A549 (cell line): ENCODE measurements at regions not wholly inside any gene's neighbourhood (a gene's known extent, or its start where the extent isn't known, plus 50 kb on each side); places are given as distances from the start of the nearest gene placed in this dataset.

Source experiments
- ATAC-seq, 2 experiments: fragments of 200-7000 bp in 1 of 2; fragments of >200 bp in 1 of 2; cut with Nextera tagmentation in 1 of 2; cut with Tn5 transposase in 1 of 2; 3 replicates each; pipeline versions ENCODE4 v1.8.0 to v1.9.1; 2018 to 2020; ENCODE audit warnings: mild to moderate bottlenecking in 1 of 2, moderate library complexity in 1 of 2
- CTCF ChIA-PET: fragments of 300-600 bp; sonication (Branson Sonifier 250); formaldehyde crosslinking; extraction: SDS; loops from one replicate; lab custom pipeline; 2021; ENCODE audit warnings: antibody characterized with exemption, inconsistent platforms; lab: Yijun Ruan, JAX
- POLR2A ChIA-PET: fragments of 350-600 bp; formaldehyde crosslinking; extraction: SDS; loops from one replicate; lab custom pipeline; 2021; ENCODE audit warnings: antibody characterized with exemption, inconsistent platforms; lab: Yijun Ruan, JAX
- DNase-seq, 2 experiments: peaks; one replicate each; pipeline versions ENCODE4 v3.0.0 to v3.0.0-alpha.2; 2011 to 2016; ENCODE audit warnings: low read depth in 1 of 2, low spot score in 1 of 2
- FAIRE-seq: peaks from 2 replicates; lab custom pipeline; 2011; peaks lifted over from hg19 to GRCh38; lab: Jason Lieb, UNC
- H3K27ac ChIP-seq, 2 experiments: fragments of >200 bp; sonication (Bioruptor Twin); formaldehyde crosslinking; 3 replicates each; pipeline ENCODE4 v1.5.1; 2016 to 2017
- H3K4me1 ChIP-seq: fragments of >200 bp; sonication (Bioruptor Twin); formaldehyde crosslinking; 3 replicates; pipeline ENCODE4 v1.6.1; 2016
- H3K4me2 ChIP-seq: fragments of >200 bp; sonication (Bioruptor Twin); formaldehyde crosslinking; 3 replicates; pipeline ENCODE4 v1.6.1; 2016
- H3K4me3 ChIP-seq: fragments of >200 bp; sonication (Bioruptor Twin); formaldehyde crosslinking; 3 replicates; pipeline ENCODE4 v1.5.1; 2016
- H3K9me3 ChIP-seq: fragments of >200 bp; sonication (Bioruptor Twin); formaldehyde crosslinking; 3 replicates; pipeline ENCODE4 v1.6.1; 2016
- BHLHE40 ChIP-seq: IDR thresholded peaks from 2 replicates; pipeline ENCODE4 v1.6.1; 2012; ENCODE audit warnings: low read depth, low read length, inconsistent platforms
- CBX2 ChIP-seq: fragments of 200-600 bp; sonication (generic); IDR thresholded peaks from 2 replicates; pipeline ENCODE4 v1.6.1; 2016; ENCODE audit warnings: low read depth, mild to moderate bottlenecking, borderline replicate concordance
- CEBPB ChIP-seq, 2 experiments: fragments of >200 bp in 1 of 2; sonication (Bioruptor Twin) in 1 of 2; formaldehyde crosslinking in 1 of 2; IDR thresholded peaks; 2 replicates each; pipeline ENCODE4 v1.6.1; 2012 to 2016
- CHD4 ChIP-seq: fragments of 200-600 bp; sonication (generic); IDR thresholded peaks from 2 replicates; pipeline ENCODE4 v1.6.1; 2016; ENCODE audit warnings: antibody characterized with exemption, mild to moderate bottlenecking, borderline replicate concordance
- ELK1 ChIP-seq: fragments of 150-350 bp; IDR thresholded peaks from 2 replicates; pipeline ENCODE4 v1.6.1; 2014; ENCODE audit warnings: low read depth, mild to moderate bottlenecking, low read length
- EP300 ChIP-seq, 2 experiments: fragments of >200 bp; sonication (Bioruptor Twin); formaldehyde crosslinking; IDR thresholded peaks; 2 replicates in 1 of 2; 3 replicates in 1 of 2; pipeline ENCODE4 v1.6.1; 2016 to 2017
- HES2 ChIP-seq: fragments of >200 bp; sonication (Bioruptor Twin); formaldehyde crosslinking; IDR thresholded peaks from 2 replicates; pipeline ENCODE4 v1.6.1; 2016
- HEYL ChIP-seq: fragments of 250-450 bp; sonication (Bioruptor Pico); IDR thresholded peaks from 2 replicates; pipeline ENCODE4 v1.8.0; 2021; ENCODE audit warnings: mild to moderate bottlenecking, moderate library complexity
- HMGXB4 ChIP-seq: fragments of 250-450 bp; sonication (Bioruptor Pico); IDR thresholded peaks from 2 replicates; pipeline ENCODE4 v1.5.0; 2021; ENCODE audit warnings: mild to moderate bottlenecking, moderate library complexity, borderline replicate concordance
- HOXA7 ChIP-seq: fragments of 250-450 bp; sonication (Bioruptor Pico); IDR thresholded peaks from 2 replicates; pipeline ENCODE4 v1.5.0; 2020; ENCODE audit warnings: mild to moderate bottlenecking, moderate library complexity
- HOXB13 ChIP-seq: fragments of 250-450 bp; sonication (Bioruptor Pico); IDR thresholded peaks from 2 replicates; pipeline ENCODE4 v1.5.0; 2020; ENCODE audit warnings: low read depth, mild to moderate bottlenecking, moderate library complexity
- JUNB ChIP-seq: fragments of >200 bp; sonication (Bioruptor Twin); formaldehyde crosslinking; IDR thresholded peaks from 2 replicates; pipeline ENCODE4 v1.6.1; 2016
- KDM5A ChIP-seq: fragments of 200-600 bp; sonication (generic); IDR thresholded peaks from 2 replicates; pipeline ENCODE4 v1.6.1; 2016; ENCODE audit warnings: antibody characterized with exemption, mild to moderate bottlenecking
- MAX ChIP-seq: IDR thresholded peaks from 2 replicates; pipeline ENCODE4 v1.6.1; 2012
- MYC ChIP-seq: IDR thresholded peaks from 2 replicates; pipeline ENCODE4 v1.6.1; 2012; ENCODE audit warnings: mild to moderate bottlenecking, inconsistent platforms, low read length, improper control_type of control experiment, borderline replicate concordance
- NFE2L2 ChIP-seq: fragments of 150-350 bp; conservative IDR thresholded peaks from 2 replicates; pipeline ENCODE4 v1.6.1; 2014; ENCODE audit warnings: low read length
- PBX3 ChIP-seq: IDR thresholded peaks from 2 replicates; pipeline ENCODE4 v1.6.1; 2012
- REST ChIP-seq: fragments of 200-600 bp; sonication (generic); IDR thresholded peaks from 2 replicates; pipeline ENCODE4 v1.6.1; 2016; ENCODE audit warnings: antibody characterized with exemption, mild to moderate bottlenecking, moderate library complexity
- SMC3 ChIP-seq: fragments of >200 bp; sonication (Bioruptor Twin); formaldehyde crosslinking; IDR thresholded peaks from 3 replicates; pipeline ENCODE4 v1.6.1; 2018; ENCODE audit warnings: inconsistent platforms
- SREBF2 ChIP-seq: fragments of 450-650 bp; IDR thresholded peaks from 2 replicates; pipeline ENCODE4 v1.6.1; 2014; ENCODE audit warnings: mild to moderate bottlenecking, moderate library complexity
- TP53 ChIP-seq: fragments of 250-450 bp; sonication (Bioruptor Pico); IDR thresholded peaks from 2 replicates; pipeline ENCODE4 v1.5.0; 2021; ENCODE audit warnings: mild to moderate bottlenecking, moderate library complexity
- USF2 ChIP-seq: fragments of 450-650 bp; IDR thresholded peaks from 2 replicates; pipeline ENCODE4 v1.6.1; 2014; ENCODE audit warnings: antibody characterized with exemption
- ZFP36 ChIP-seq: fragments of 450-650 bp; IDR thresholded peaks from 2 replicates; pipeline ENCODE4 v1.6.1; 2014; ENCODE audit warnings: borderline replicate concordance; ENCODE audit not compliant: partially characterized antibody
- ZSCAN20 ChIP-seq: fragments of 250-450 bp; sonication (Bioruptor Pico); IDR thresholded peaks from 2 replicates; pipeline ENCODE4 v1.8.0; 2022; ENCODE audit warnings: mild to moderate bottlenecking, moderate library complexity
- WGBS: methylation state at CpG from one replicate; pipeline ENCODE4 v1.1.6; 2017; ENCODE audit errors: missing lambda C conversion rate; 5-methylcytosine and 5-hydroxymethylcytosine counted together

GRCh38 chr1:222285526-222285925, 262.4 kb downstream of the HHIPL2 start (continued):
- TF ChIP-seq HOXB13 (CRISPR knock-in tag) (no peak), HOXA7 (no peak), KDM5A (no peak), REST (no peak), JUNB (no peak), CBX2 (no peak), ZFP36 (no peak)

- POLR2A ChIA-PET, result no interaction called here
- no peak for TF ChIP-seq NFE2L2
- no peak for ATAC-seq
- H3K4me1 ChIP-seq, result no peaks in the 10 kb centered on the region
- no peaks in the 10 kb centered on the region for H3K9me3 ChIP-seq
- no peak overlapping the region for H3K4me3 ChIP-seq
- CTCF ChIA-PET, result interaction anchor here (0.5 kb wide), 1 partner anchor 66 kb away, joined by 3 read pairs; no protein-coding TSS in a partner anchor
- no peak for DNase-seq
- no peak for FAIRE-seq
- H3K27ac ChIP-seq, result no peak overlapping the region
- no peak overlapping the region for H3K4me2 ChIP-seq
Measured at GRCh38 chr1:222284466-222284865, 263.4 kb downstream of the HHIPL2 start.

GRCh38 chr1:222283147-222283768, 264.6 kb downstream of the HHIPL2 start:
- no peak for FAIRE-seq
- no peak for TF ChIP-seq TP53 (CRISPR knock-in tag)
- no peak for TF ChIP-seq HES2
- no peak for TF ChIP-seq USF2
- no peak for TF ChIP-seq PBX3
- no peak for TF ChIP-seq CEBPB (IDR thresholded peaks at IDR 0.05)
- TF ChIP-seq MAX, result no peak
- no peak for TF ChIP-seq HMGXB4 (CRISPR knock-in tag)
- TF ChIP-seq ZSCAN20 (CRISPR knock-in tag), result no peak
- no peak for TF ChIP-seq SREBF2
- no peak for TF ChIP-seq EP300 (IDR thresholded peaks at IDR 0.05)
- no peak for TF ChIP-seq ELK1
- TF ChIP-seq BHLHE40, result no peak
- TF ChIP-seq CHD4, result no peak
- no peak for TF ChIP-seq SMC3
- TF ChIP-seq MYC, result no peak
- TF ChIP-seq HEYL, result no peak
- no peak for TF ChIP-seq KDM5A

More at GRCh38 chr1:222283147-222283768, 264.6 kb downstream of the HHIPL2 start:
- CTCF ChIA-PET, result no interaction called here
- no peaks in the 10 kb centered on the region for H3K4me1 ChIP-seq
- ATAC-seq, result no peak
- no peak overlapping the region for H3K4me3 ChIP-seq
- POLR2A ChIA-PET, result no interaction called here
- WGBS, result 6% methylated on average over 4 of the region's 4 CpGs
- no peak for DNase-seq
- no peak overlapping the region for H3K4me2 ChIP-seq
- H3K9me3 ChIP-seq, result no peaks in the 10 kb centered on the region
- no peak overlapping the region for H3K27ac ChIP-seq
